HL-60 (cell line): ENCODE measurements at regions not wholly inside any gene's neighbourhood (a gene's known extent, or its start where the extent isn't known, plus 50 kb on each side); places are given as distances from the start of the nearest gene placed in this dataset.

ENCODE experiments used
- CTCF ChIP-seq: IDR thresholded peaks from one replicate; pipeline ENCODE4 v1.5.1; 2011; ENCODE audit warnings: low read length, control low read depth, inconsistent platforms; ENCODE audit not compliant: insufficient read depth
- GABPA ChIP-seq: IDR thresholded peaks from 2 replicates; pipeline ENCODE4 v1.6.1; 2012; ENCODE audit warnings: low read depth
- POLR2AphosphoS5 ChIP-seq: IDR thresholded peaks from 2 replicates; pipeline ENCODE4 v1.6.1; 2012; ENCODE audit warnings: low read depth
- REST ChIP-seq: IDR thresholded peaks from 2 replicates; pipeline ENCODE4 v1.6.1; 2012; ENCODE audit warnings: low read depth; ENCODE audit not compliant: insufficient replicate concordance

DNA sequence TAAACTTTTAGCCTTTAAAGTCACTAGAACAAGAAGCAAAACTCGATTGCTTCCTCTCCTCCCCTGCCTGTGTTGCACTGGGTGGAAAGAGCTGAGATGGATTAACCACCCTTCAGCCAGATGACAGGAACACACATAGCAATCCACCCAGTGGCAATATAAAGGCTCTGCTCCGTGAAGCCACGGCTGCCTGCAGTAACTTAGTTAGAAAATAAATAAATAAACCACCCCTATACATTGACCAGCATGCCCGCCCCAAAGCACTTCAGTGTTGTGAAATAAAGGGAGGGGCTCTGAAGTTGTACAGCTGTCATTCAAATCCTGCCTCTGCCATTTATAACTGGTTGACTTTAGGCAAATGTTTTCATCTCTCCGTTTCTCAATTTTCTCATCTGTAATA, 217.1 kb upstream of the LDB2 start:
- TF ChIP-seq CTCF (no peak), REST (no peak), POLR2AphosphoS5 (no peak), GABPA (no peak)
